BJ (cell line): ENCODE measurements at regions not wholly inside any gene's neighbourhood (a gene's known extent, or its start where the extent isn't known, plus 50 kb on each side); places are given as distances from the start of the nearest gene placed in this dataset.

Source experiments
- CTCF ChIA-PET: fragments of 350-600 bp; formaldehyde crosslinking; extraction: SDS; loops from one replicate; lab custom pipeline; 2021; ENCODE audit warnings: antibody characterized with exemption, inconsistent platforms; lab: Yijun Ruan, JAX
- POLR2A ChIA-PET: fragments of 300-600 bp; sonication (Branson Sonifier 250); formaldehyde crosslinking; extraction: SDS; loops from one replicate; lab custom pipeline; 2021; ENCODE audit warnings: antibody characterized with exemption; lab: Charles Lee
- DNase-seq: peaks from one replicate; pipeline ENCODE4 v3.0.0-alpha.2; 2011; ENCODE audit warnings: low read depth
- H3K27me3 ChIP-seq: 2 replicates; pipeline ENCODE4 v1.6.0; 2011; ENCODE audit warnings: low read length; ENCODE audit not compliant: control insufficient read depth, insufficient read depth
- H3K36me3 ChIP-seq: 2 replicates; pipeline ENCODE4 v1.5.1; 2011; ENCODE audit warnings: low read length; ENCODE audit not compliant: control insufficient read depth, insufficient read depth
- H3K4me3 ChIP-seq: 2 replicates; pipeline ENCODE4 v1.5.1; 2011; ENCODE audit warnings: low read depth, mild to moderate bottlenecking, control low read depth, low read length
- CTCF ChIP-seq: IDR thresholded peaks from 2 replicates; pipeline ENCODE4 v1.5.1; 2011; ENCODE audit warnings: low read depth, mild to moderate bottlenecking, control low read depth, inconsistent platforms, low read length, moderate library complexity; ENCODE audit not compliant: insufficient read depth

GRCh38 chr11:88402192-88402715 is 64.7 kb upstream of the CTSC start:
- peak; percentile 91 for DNase-seq
- POLR2A ChIA-PET, result interaction anchor here (0.6 kb wide), 1 partner anchor 23 kb away, joined by 9 read pairs; no protein-coding TSS in a partner anchor
- Histone ChIP-seq H3K4me3 (no peak overlapping the region), H3K36me3 (no peaks in the 10 kb centered on the region), H3K27me3 (no peaks in the 10 kb centered on the region)
- CTCF ChIA-PET, result interaction anchor here (1.7 kb wide), 1 partner anchor 171 kb away, joined by 6 read pairs; no protein-coding TSS in a partner anchor
- TF ChIP-seq CTCF, result no peak

- POLR2A ChIA-PET, result no interaction called here
- no peak for DNase-seq
- CTCF ChIA-PET, result no interaction called here
These were observed 61.4 kb upstream of the CTSC start for GRCh38 chr11:88398791-88399570.

GRCh38 chr11:88398372-88398771 is 60.8 kb upstream of the CTSC start:
- no peak for TF ChIP-seq CTCF

More at GRCh38 chr11:88398791-88399570, 61.4 kb upstream of the CTSC start:
- no peak overlapping the region for H3K4me3 ChIP-seq
- TF ChIP-seq CTCF, result no peak
- H3K36me3 ChIP-seq, result no peaks in the 10 kb centered on the region
- no peaks in the 10 kb centered on the region for H3K27me3 ChIP-seq

GRCh38 chr11:88390254-88390653 is 52.7 kb upstream of the CTSC start:
- Histone ChIP-seq H3K4me3 (no peak overlapping the region), H3K36me3 (no peaks in the 10 kb centered on the region), H3K27me3 (no peaks in the 10 kb centered on the region)
- ChIA-PET POLR2A (no interaction called here), CTCF (no interaction called here)
- DNase-seq, result no peak
- no peak for TF ChIP-seq CTCF

More at GRCh38 chr11:88398372-88398771, 60.8 kb upstream of the CTSC start:
- Histone ChIP-seq H3K27me3 (no peaks in the 10 kb centered on the region), H3K36me3 (no peaks in the 10 kb centered on the region), H3K4me3 (no peak overlapping the region)
- ChIA-PET POLR2A (no interaction called here), CTCF (no interaction called here)
- no peak for DNase-seq

GRCh38 chr11:88387957-88388356 is 50.4 kb upstream of the CTSC start:
- Histone ChIP-seq H3K27me3 (no peaks in the 10 kb centered on the region), H3K36me3 (no peaks in the 10 kb centered on the region), H3K4me3 (no peak overlapping the region)
- CTCF ChIA-PET, result interaction anchor here (1.0 kb wide), 1 partner anchor 30 kb away, joined by 3 read pairs; no protein-coding TSS in a partner anchor
- no peak for TF ChIP-seq CTCF
- DNase-seq, result no peak
- POLR2A ChIA-PET, result no interaction called here
